Lower leg skin (tissue), 3 donors: ENCODE measurements at regions not wholly inside any gene's neighbourhood (a gene's known extent, or its start where the extent isn't known, plus 50 kb on each side); places are given as distances from the start of the nearest gene placed in this dataset.

Experiments used
- POLR2A ChIP-seq, 2 donors: fragments of 450-650 bp; IDR thresholded peaks; one replicate each; pipeline ENCODE4 v1.6.1; 2016 to 2017; ENCODE audit warnings: antibody characterized with exemption in 2 of 2, mild to moderate bottlenecking in 1 of 2, moderate library complexity in 1 of 2
- TF ChIP-seq, protein P1 (sequence below), 3 donors: fragments of 450-650 bp; IDR thresholded peaks; one replicate each; pipeline ENCODE4 v1.5.1; 2016; ENCODE audit warnings: antibody characterized with exemption in 3 of 3, mild to moderate bottlenecking in 3 of 3, moderate library complexity in 2 of 3

DNA sequence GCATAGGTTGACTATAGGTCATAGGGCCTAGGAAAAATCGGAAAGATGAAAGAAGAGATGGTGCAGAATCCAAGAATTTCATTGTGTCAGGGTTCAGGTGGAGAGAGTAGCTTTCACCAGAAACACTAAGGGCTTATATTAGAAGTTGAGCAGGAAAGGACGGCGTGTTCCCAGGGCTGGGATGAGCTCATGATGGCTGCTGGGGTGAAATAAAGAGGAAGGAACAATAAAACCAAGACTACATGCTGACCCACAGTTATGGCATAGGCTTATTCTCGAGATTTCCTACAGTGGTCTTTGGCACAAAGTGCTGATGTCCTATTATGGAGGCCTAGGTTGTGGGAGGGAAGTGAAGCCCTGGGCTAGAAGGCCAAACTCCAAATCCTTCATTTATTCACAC, 195.8 kb downstream of the PTEN start:
- TF ChIP-seq, protein P1, sequence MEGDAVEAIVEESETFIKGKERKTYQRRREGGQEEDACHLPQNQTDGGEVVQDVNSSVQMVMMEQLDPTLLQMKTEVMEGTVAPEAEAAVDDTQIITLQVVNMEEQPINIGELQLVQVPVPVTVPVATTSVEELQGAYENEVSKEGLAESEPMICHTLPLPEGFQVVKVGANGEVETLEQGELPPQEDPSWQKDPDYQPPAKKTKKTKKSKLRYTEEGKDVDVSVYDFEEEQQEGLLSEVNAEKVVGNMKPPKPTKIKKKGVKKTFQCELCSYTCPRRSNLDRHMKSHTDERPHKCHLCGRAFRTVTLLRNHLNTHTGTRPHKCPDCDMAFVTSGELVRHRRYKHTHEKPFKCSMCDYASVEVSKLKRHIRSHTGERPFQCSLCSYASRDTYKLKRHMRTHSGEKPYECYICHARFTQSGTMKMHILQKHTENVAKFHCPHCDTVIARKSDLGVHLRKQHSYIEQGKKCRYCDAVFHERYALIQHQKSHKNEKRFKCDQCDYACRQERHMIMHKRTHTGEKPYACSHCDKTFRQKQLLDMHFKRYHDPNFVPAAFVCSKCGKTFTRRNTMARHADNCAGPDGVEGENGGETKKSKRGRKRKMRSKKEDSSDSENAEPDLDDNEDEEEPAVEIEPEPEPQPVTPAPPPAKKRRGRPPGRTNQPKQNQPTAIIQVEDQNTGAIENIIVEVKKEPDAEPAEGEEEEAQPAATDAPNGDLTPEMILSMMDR (IDR thresholded peaks at IDR 0.05): no peak
- TF ChIP-seq POLR2A (IDR thresholded peaks at IDR 0.05): no peak
